ENCODE measurements at regions not wholly inside any gene's neighbourhood (a gene's known extent, or its start where the extent isn't known, plus 50 kb on each side); places are given as distances from the start of the nearest gene placed in this dataset.
"Not testable (repeated sequence)": the region's sequence is repeated elsewhere in the genome, so short reads cannot be mapped to it uniquely, and the experiment has no call there.

GRCh38 chr1:81502705-81503104, 298.0 kb upstream of the ADGRL2 start:
- TF ChIP-seq, protein P1, sequence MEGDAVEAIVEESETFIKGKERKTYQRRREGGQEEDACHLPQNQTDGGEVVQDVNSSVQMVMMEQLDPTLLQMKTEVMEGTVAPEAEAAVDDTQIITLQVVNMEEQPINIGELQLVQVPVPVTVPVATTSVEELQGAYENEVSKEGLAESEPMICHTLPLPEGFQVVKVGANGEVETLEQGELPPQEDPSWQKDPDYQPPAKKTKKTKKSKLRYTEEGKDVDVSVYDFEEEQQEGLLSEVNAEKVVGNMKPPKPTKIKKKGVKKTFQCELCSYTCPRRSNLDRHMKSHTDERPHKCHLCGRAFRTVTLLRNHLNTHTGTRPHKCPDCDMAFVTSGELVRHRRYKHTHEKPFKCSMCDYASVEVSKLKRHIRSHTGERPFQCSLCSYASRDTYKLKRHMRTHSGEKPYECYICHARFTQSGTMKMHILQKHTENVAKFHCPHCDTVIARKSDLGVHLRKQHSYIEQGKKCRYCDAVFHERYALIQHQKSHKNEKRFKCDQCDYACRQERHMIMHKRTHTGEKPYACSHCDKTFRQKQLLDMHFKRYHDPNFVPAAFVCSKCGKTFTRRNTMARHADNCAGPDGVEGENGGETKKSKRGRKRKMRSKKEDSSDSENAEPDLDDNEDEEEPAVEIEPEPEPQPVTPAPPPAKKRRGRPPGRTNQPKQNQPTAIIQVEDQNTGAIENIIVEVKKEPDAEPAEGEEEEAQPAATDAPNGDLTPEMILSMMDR (IDR thresholded peaks at IDR 0.05), result not testable (repeated sequence)
- TF ChIP-seq EP300 (IDR thresholded peaks at IDR 0.05), result not testable (repeated sequence)

Measured in sigmoid colon (tissue), 4 donors.